ENCODE measurements at regions not wholly inside any gene's neighbourhood (a gene's known extent, or its start where the extent isn't known, plus 50 kb on each side); places are given as distances from the start of the nearest gene placed in this dataset.
A peak's percentile ranks its signal among the peaks of the same experiment; 100 is the strongest.

DNA sequence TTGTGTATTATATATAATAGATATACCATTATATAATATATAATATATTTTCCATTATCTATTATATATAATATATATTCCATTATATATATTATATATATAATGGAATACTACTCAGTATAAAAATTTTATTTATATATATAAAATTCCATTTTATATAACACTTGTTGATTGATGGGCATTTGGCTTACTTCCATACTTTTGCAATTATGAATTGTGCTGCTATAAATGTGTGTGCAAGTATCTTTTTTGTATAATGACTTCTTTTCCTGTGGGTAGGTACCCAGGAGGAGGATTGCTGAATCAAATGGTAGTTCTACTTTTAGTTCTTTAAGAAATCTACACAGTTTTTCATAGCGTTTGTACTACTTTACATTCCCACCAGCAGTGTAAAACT is 1211.1 kb downstream of the NCAM2 start:
- H3K9me3 ChIP-seq = no peaks in the 10 kb centered on the region
- H3K4me1 ChIP-seq = no peaks in the 10 kb centered on the region
- WGBS (ENCODE audit: insufficient coverage, low coverage, low lambda C conversion rate, missing lambda C conversion rate) = 92% methylated on average over 1 of the region's 1 CpG
- DNase-seq = no peak
- no peaks in the 10 kb centered on the region for H3K27me3 ChIP-seq
- intact Hi-C loops (cut with DNase I) = no loop called here
- no peak overlapping the region for H3K27ac ChIP-seq
- no peak for ATAC-seq
- no peaks in the 10 kb centered on the region for H3K36me3 ChIP-seq
- no peak overlapping the region for H3K4me3 ChIP-seq
- no peak for TF ChIP-seq POLR2A (IDR thresholded peaks at IDR 0.05)
- TF ChIP-seq, protein P1, sequence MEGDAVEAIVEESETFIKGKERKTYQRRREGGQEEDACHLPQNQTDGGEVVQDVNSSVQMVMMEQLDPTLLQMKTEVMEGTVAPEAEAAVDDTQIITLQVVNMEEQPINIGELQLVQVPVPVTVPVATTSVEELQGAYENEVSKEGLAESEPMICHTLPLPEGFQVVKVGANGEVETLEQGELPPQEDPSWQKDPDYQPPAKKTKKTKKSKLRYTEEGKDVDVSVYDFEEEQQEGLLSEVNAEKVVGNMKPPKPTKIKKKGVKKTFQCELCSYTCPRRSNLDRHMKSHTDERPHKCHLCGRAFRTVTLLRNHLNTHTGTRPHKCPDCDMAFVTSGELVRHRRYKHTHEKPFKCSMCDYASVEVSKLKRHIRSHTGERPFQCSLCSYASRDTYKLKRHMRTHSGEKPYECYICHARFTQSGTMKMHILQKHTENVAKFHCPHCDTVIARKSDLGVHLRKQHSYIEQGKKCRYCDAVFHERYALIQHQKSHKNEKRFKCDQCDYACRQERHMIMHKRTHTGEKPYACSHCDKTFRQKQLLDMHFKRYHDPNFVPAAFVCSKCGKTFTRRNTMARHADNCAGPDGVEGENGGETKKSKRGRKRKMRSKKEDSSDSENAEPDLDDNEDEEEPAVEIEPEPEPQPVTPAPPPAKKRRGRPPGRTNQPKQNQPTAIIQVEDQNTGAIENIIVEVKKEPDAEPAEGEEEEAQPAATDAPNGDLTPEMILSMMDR (IDR thresholded peaks at IDR 0.05) = no peak

DNA sequence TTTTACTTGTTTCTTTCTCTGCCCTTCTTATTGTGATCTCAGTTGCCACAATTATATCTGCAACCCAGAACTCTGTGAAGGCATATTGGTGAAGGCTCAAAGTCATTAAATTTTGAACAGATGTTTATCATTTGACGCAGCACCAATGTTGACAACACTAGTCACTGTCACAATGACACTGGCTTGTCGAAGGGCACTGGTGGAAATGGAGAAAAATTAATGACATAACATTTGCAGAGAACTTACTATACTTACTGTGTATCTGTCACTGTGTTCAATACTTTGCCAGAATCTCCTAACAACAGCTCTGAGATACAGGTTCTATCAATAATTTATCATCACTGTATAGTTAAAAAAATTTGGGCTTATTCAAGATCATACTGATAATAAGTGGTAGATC is 1213.7 kb downstream of the NCAM2 start:
- Histone ChIP-seq H3K27me3 (no peaks in the 10 kb centered on the region), H3K9me3 (no peaks in the 10 kb centered on the region), H3K27ac (no peak overlapping the region), H3K4me3 (no peak overlapping the region), H3K4me1 (no peaks in the 10 kb centered on the region), H3K36me3 (no peaks in the 10 kb centered on the region)
- intact Hi-C loops (cut with DNase I) = no loop called here
- TF ChIP-seq POLR2A (IDR thresholded peaks at IDR 0.05) = no peak
- TF ChIP-seq, protein P1 (IDR thresholded peaks at IDR 0.05) = no peak
- 60% methylated on average over 2 of the region's 2 CpGs for WGBS (ENCODE audit: insufficient coverage, low coverage, low lambda C conversion rate, missing lambda C conversion rate)
- DNase-seq (no peak), ATAC-seq (no peak)

DNA sequence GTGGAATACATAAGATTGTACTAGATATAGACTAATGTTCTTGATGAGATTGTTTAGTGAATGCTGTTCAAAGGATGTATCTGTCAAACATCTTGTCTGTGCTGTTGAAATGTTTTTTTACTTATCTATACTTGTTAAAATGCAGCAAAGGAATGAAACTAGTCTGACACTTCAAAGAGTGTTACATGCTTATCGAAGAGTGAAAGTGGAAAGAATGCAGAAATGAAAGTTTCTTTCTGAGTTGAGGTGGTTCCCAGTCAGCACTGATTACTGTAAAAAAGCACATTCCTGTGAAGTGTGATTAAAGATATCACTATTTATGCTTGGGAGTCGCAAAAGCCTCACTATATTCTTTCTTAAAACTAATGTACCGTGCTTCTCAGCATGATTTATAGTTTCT is 1225.2 kb downstream of the NCAM2 start:
- WGBS (ENCODE audit: insufficient coverage, low coverage, low lambda C conversion rate, missing lambda C conversion rate) = 30% methylated on average over 3 of the region's 3 CpGs
- no peaks in the 10 kb centered on the region for H3K4me1 ChIP-seq
- no peaks in the 10 kb centered on the region for H3K36me3 ChIP-seq
- no peaks in the 10 kb centered on the region for H3K9me3 ChIP-seq
- no peak overlapping the region for H3K4me3 ChIP-seq
- ATAC-seq = peak in 3 of 4 donors; percentile 60 to 82 (median 62)
- no peak overlapping the region for H3K27ac ChIP-seq
- H3K27me3 ChIP-seq = no peaks in the 10 kb centered on the region
- TF ChIP-seq, protein P1 (IDR thresholded peaks at IDR 0.05) = no peak
- no peak for TF ChIP-seq POLR2A (IDR thresholded peaks at IDR 0.05)
- intact Hi-C loops (cut with DNase I) = no loop called here
- DNase-seq = no peak

DNA sequence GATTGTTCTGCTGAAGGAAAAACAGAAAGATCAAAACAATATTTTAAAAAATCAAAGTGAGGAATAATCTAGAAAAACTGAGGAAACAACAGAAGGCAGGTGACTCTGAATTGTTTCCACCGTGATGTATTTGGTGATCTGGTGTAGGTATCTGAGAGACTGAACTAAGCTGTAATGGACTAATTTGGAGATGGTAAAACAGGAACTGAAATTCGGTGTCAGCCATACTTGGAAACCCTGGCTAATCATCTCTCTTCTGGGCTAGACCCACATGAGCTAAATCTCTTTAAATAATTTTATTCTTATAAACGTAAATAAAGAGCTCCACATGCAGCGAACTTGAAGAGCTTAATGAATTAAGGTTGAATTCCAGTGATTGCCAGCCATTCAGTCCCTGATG is 1226.1 kb downstream of the NCAM2 start:
- DNase-seq (no peak), ATAC-seq (no peak)
- Histone ChIP-seq H3K36me3 (no peaks in the 10 kb centered on the region), H3K4me1 (no peaks in the 10 kb centered on the region), H3K27ac (no peak overlapping the region), H3K4me3 (no peak overlapping the region), H3K9me3 (no peaks in the 10 kb centered on the region), H3K27me3 (no peaks in the 10 kb centered on the region)
- intact Hi-C loops (cut with DNase I) = no loop called here
- WGBS (ENCODE audit: insufficient coverage, low coverage, low lambda C conversion rate, missing lambda C conversion rate) = 85% methylated on average over 4 of the region's 4 CpGs
- TF ChIP-seq POLR2A (IDR thresholded peaks at IDR 0.05) = no peak
- TF ChIP-seq, protein P1 (IDR thresholded peaks at IDR 0.05) = no peak

DNA sequence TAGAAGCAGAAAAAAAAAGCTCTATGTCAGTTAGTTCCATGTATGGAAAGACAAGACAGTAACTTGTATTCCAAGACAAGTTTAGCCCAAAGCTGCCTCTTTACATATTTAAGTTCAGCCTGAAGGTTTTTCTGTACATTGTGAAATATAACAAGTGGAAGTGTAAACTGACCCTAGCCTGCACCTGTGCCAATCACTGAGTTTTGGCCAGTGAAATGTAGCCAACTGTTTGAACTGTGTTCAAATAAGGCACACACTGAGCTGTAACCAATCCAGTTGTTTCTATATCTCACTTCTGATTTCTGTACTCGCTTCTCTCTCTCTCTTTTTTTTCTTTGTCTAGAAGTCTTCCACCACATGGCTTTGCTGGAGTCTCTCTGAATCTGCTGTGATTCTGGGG is 1227.1 kb downstream of the NCAM2 start:
- intact Hi-C loops (cut with DNase I) = no loop called here
- TF ChIP-seq, protein P1 (IDR thresholded peaks at IDR 0.05) = no peak
- TF ChIP-seq POLR2A (IDR thresholded peaks at IDR 0.05) = no peak
- H3K27me3 ChIP-seq = no peaks in the 10 kb centered on the region
- WGBS (ENCODE audit: insufficient coverage, low coverage, low lambda C conversion rate, missing lambda C conversion rate) = 13% methylated on average over 1 of the region's 1 CpG
- no peaks in the 10 kb centered on the region for H3K9me3 ChIP-seq
- H3K36me3 ChIP-seq = no peaks in the 10 kb centered on the region
- no peak for DNase-seq
- ATAC-seq = peak; percentile 44 to 86 (median 66)
- no peak overlapping the region for H3K4me3 ChIP-seq
- H3K4me1 ChIP-seq = no peaks in the 10 kb centered on the region
- no peak overlapping the region for H3K27ac ChIP-seq

All from right lobe of liver (tissue), 6 donors.